ENCODE measurements at regions not wholly inside any gene's neighbourhood (a gene's known extent, or its start where the extent isn't known, plus 50 kb on each side); places are given as distances from the start of the nearest gene placed in this dataset.
A peak's percentile ranks its signal among the peaks of the same experiment; 100 is the strongest.
"Not testable (repeated sequence)": the region's sequence is repeated elsewhere in the genome, so short reads cannot be mapped to it uniquely, and the experiment has no call there.

- Mint-ChIP-seq H3K4me1 (no peaks in the 10 kb centered on the region), H3K36me3 (ENCODE audit: low read depth) (no peaks in the 10 kb centered on the region), H3K4me3 (no peak overlapping the region), H3K27me3 (ENCODE audit: low read depth) (no peaks in the 10 kb centered on the region), H3K27ac (ENCODE audit: unreplicated experiment) (no peak overlapping the region), H3K9me3 (peaks cover 6% of the 10 kb centered on the region)
- TF ChIP-seq CTCF (conservative IDR thresholded peaks at IDR 0.05) = no peak
- DNase-seq (ENCODE audit: low read depth, low spot score) = no peak
Measured at GRCh38 chr4:141860974-141861373, 224.6 kb downstream of the IL15 start.

- Mint-ChIP-seq H3K9me3 (peaks cover 11% of the 10 kb centered on the region), H3K36me3 (ENCODE audit: low read depth) (peaks cover 4% of the 10 kb centered on the region), H3K4me3 (no peak overlapping the region), H3K27ac (ENCODE audit: unreplicated experiment) (no peak overlapping the region), H3K4me1 (no peaks in the 10 kb centered on the region), H3K27me3 (ENCODE audit: low read depth) (no peaks in the 10 kb centered on the region)
- TF ChIP-seq CTCF (conservative IDR thresholded peaks at IDR 0.05) = no peak
- no peak for DNase-seq (ENCODE audit: low read depth, low spot score)
Measured at GRCh38 chr4:141870152-141870551, 233.8 kb downstream of the IL15 start.

GRCh38 chr4:141871086-141871770 lies 234.8 kb downstream of the IL15 start:
- peaks cover 7% of the 10 kb centered on the region for H3K36me3 Mint-ChIP-seq (ENCODE audit: low read depth)
- peaks cover 15% of the 10 kb centered on the region for H3K9me3 Mint-ChIP-seq
- H3K4me1 Mint-ChIP-seq = no peaks in the 10 kb centered on the region
- H3K27me3 Mint-ChIP-seq (ENCODE audit: low read depth) = no peaks in the 10 kb centered on the region
- H3K4me3 Mint-ChIP-seq = no peak overlapping the region
- no peak for DNase-seq (ENCODE audit: low read depth, low spot score)
- H3K27ac Mint-ChIP-seq (ENCODE audit: unreplicated experiment) = no peak overlapping the region
- TF ChIP-seq CTCF (conservative IDR thresholded peaks at IDR 0.05) = no peak

GRCh38 chr4:141882650-141883049 lies 246.3 kb downstream of the IL15 start:
- H3K27ac Mint-ChIP-seq (ENCODE audit: unreplicated experiment); H3K4me3 Mint-ChIP-seq; H3K36me3 Mint-ChIP-seq (ENCODE audit: low read depth); H3K9me3 Mint-ChIP-seq; H3K27me3 Mint-ChIP-seq (ENCODE audit: low read depth); H3K4me1 Mint-ChIP-seq: not testable (repeated sequence)
- DNase-seq (ENCODE audit: low read depth, low spot score) = peak; percentile 21

GRCh38 chr4:141884070-141884469 lies 247.7 kb downstream of the IL15 start:
- H3K27ac Mint-ChIP-seq (ENCODE audit: unreplicated experiment) = no peak overlapping the region
- H3K4me1 Mint-ChIP-seq = peaks cover 3% of the 10 kb centered on the region

More at GRCh38 chr4:141884070-141884469, 247.7 kb downstream of the IL15 start:
- DNase-seq (ENCODE audit: low read depth, low spot score) = no peak
- Mint-ChIP-seq H3K36me3 (ENCODE audit: low read depth) (no peaks in the 10 kb centered on the region), H3K27me3 (ENCODE audit: low read depth) (no peaks in the 10 kb centered on the region), H3K9me3 (no peaks in the 10 kb centered on the region), H3K4me3 (no peak overlapping the region)
- TF ChIP-seq CTCF (conservative IDR thresholded peaks at IDR 0.05) = no peak

Measured in neural crest cell (in vitro differentiated cells).